Naive thymus-derived CD4-positive, alpha-beta T cell (primary cell): ENCODE measurements at regions not wholly inside any gene's neighbourhood (a gene's known extent, or its start where the extent isn't known, plus 50 kb on each side); places are given as distances from the start of the nearest gene placed in this dataset.

ENCODE experiments used
- ATAC-seq: fragments of 150-1000 bp; cut with Tn5 transposase; 2 replicates; pipeline ENCODE4 v1.10.0; 2021; ENCODE audit warnings: mild to moderate bottlenecking, moderate library complexity
- CTCF ChIA-PET: fragments of 350-600 bp; sonication (Branson Sonifier 250); formaldehyde crosslinking; loops from one replicate; lab custom pipeline; 2021; ENCODE audit warnings: antibody characterized with exemption; lab: Charles Lee
- POLR2A ChIA-PET: fragments of 350-600 bp; sonication (Branson Sonifier 250); formaldehyde crosslinking; loops from one replicate; lab custom pipeline; 2021; ENCODE audit warnings: antibody characterized with exemption, inconsistent platforms; lab: Charles Lee
- DNase-seq, 9 donors: peaks; one replicate each; pipeline versions ENCODE4 v3.0.0 to v3.0.0-alpha.2; 2020 to 2022; ENCODE audit warnings: mixed read lengths in 1 of 9
- H3K27ac ChIP-seq: one replicate; pipeline ENCODE4 v1.7.0; 2013; ENCODE audit warnings: mild to moderate bottlenecking, low read depth, low read length, moderate library complexity
- H3K27me3 ChIP-seq, 2 donors: one replicate each; pipeline ENCODE4 v1.7.0; 2013; ENCODE audit warnings: low read length in 2 of 2, mild to moderate bottlenecking in 2 of 2, moderate library complexity in 2 of 2; ENCODE audit not compliant: control insufficient read depth in 2 of 2, insufficient read depth in 2 of 2
- H3K36me3 ChIP-seq, 3 experiments: 1 replicate in 2 of 3; 2 replicates in 1 of 3; pipeline ENCODE4 v1.7.0; 2013; ENCODE audit warnings: low read length in 3 of 3, mild to moderate bottlenecking in 3 of 3, moderate library complexity in 1 of 3; ENCODE audit not compliant: insufficient read depth in 3 of 3, control insufficient read depth in 2 of 3
- H3K4me1 ChIP-seq, 2 donors: one replicate each; pipeline ENCODE4 v1.7.0; 2013; ENCODE audit warnings: low read length in 2 of 2, mild to moderate bottlenecking in 2 of 2, moderate library complexity in 1 of 2; ENCODE audit not compliant: control insufficient read depth in 2 of 2, insufficient read depth in 2 of 2
- H3K4me3 ChIP-seq: 2 replicates; pipeline ENCODE4 v1.7.0; 2013; ENCODE audit warnings: mild to moderate bottlenecking, low read length
- H3K9me3 ChIP-seq, 3 experiments: 1 replicate in 2 of 3; 2 replicates in 1 of 3; pipeline ENCODE4 v1.7.0; 2013; ENCODE audit warnings: low read length in 3 of 3; ENCODE audit not compliant: control insufficient read depth in 2 of 3
- H3K27ac Mint-ChIP-seq, 9 donors: one replicate each; pipeline ENCODE4 v1.8.0; 2020 to 2022; ENCODE audit warnings: mixed read lengths in 9 of 9, mild to moderate bottlenecking in 8 of 9, moderate library complexity in 5 of 9, inconsistent platforms in 2 of 9
- H3K27me3 Mint-ChIP-seq, 5 donors: one replicate each; pipeline ENCODE4 v1.8.0; 2021 to 2022; ENCODE audit warnings: mixed read lengths in 5 of 5, mild to moderate bottlenecking in 1 of 5
- H3K36me3 Mint-ChIP-seq, 5 donors: one replicate each; pipeline ENCODE4 v1.8.0; 2020 to 2022; ENCODE audit warnings: mixed read lengths in 5 of 5, mild to moderate bottlenecking in 3 of 5, inconsistent platforms in 1 of 5
- H3K4me1 Mint-ChIP-seq, 7 donors: one replicate each; pipeline ENCODE4 v1.8.0; 2020 to 2022; ENCODE audit warnings: mixed read lengths in 7 of 7, mild to moderate bottlenecking in 3 of 7, inconsistent platforms in 1 of 7
- H3K4me3 Mint-ChIP-seq, 10 donors: one replicate each; pipeline ENCODE4 v1.8.0; 2020 to 2022; ENCODE audit warnings: mild to moderate bottlenecking in 10 of 10, mixed read lengths in 10 of 10, moderate library complexity in 6 of 10, inconsistent platforms in 2 of 10
- H3K9me3 Mint-ChIP-seq, 11 donors: one replicate each; pipeline ENCODE4 v1.8.0; 2020 to 2022; ENCODE audit warnings: mixed read lengths in 11 of 11, mild to moderate bottlenecking in 4 of 11, inconsistent platforms in 1 of 11, moderate library complexity in 1 of 11
- intact Hi-C, 2 donors: fragments of 100-400 bp; cut with micrococcal nuclease; formaldehyde crosslinking; loops; one replicate each; pipeline ENCODE4 v1.15.1; 2023

DNA sequence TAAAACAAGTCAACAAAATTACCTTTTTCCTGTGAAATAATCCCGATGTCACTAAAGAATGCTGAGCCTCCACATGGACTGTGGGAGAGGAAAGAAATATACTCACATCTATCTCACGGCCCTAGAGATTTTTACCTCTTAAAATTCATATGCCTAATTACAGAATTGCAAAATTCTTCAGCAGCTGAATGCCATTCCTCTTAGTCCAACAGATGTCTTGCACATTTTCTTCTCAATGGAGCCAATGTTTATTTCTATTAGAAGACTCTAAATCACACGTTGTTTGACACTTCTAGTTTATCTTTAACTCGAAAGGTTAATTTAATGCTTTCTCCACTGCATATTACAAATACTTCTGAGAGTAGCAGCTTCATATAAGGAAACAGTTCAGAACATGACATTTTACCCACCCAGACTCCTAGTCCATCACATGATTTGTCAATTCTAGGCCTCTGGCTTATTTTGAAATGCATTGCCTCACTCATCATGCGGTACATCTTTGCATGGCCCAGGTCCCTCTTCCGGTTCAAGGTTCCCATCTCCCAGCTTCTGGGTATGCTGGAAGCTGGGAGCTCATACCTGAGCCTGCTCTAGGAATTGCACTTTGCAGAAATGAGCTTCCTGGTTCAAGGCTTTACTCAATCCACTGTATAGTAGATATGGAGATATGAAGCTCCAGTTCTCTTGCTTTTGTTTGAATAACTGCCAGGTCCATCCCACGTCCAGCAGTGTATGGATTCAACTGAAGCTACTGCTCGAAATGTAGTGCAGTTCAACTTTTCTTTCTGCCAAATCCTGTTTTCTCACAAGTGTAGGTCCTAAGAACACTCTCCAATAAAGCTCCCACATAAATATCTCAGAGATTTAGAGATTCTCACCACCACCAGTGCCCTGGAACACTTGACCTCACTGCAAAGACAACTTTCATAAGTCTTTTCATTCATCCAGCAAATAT is 306.2 kb downstream of the GPR37 start:
- no peaks in the 10 kb centered on the region for H3K36me3 Mint-ChIP-seq
- CTCF ChIA-PET: no interaction called here
- no peaks in the 10 kb centered on the region for H3K4me1 ChIP-seq
- DNase-seq: no peak
- no peak overlapping the region for H3K27ac Mint-ChIP-seq
- ATAC-seq: no peak
- H3K36me3 ChIP-seq: no peaks in the 10 kb centered on the region
- peaks cover 0 to 1% (median 0%) of the 10 kb centered on the region in 11 donors for H3K9me3 Mint-ChIP-seq
- intact Hi-C loops: no loop called here
- H3K27me3 ChIP-seq: no peaks in the 10 kb centered on the region
- H3K9me3 ChIP-seq: no peaks in the 10 kb centered on the region
- H3K27ac ChIP-seq: no peak overlapping the region
- H3K4me1 Mint-ChIP-seq: no peaks in the 10 kb centered on the region
- H3K27me3 Mint-ChIP-seq: no peaks in the 10 kb centered on the region
- no peak overlapping the region for H3K4me3 Mint-ChIP-seq
- POLR2A ChIA-PET: no interaction called here
- no peak overlapping the region for H3K4me3 ChIP-seq

DNA sequence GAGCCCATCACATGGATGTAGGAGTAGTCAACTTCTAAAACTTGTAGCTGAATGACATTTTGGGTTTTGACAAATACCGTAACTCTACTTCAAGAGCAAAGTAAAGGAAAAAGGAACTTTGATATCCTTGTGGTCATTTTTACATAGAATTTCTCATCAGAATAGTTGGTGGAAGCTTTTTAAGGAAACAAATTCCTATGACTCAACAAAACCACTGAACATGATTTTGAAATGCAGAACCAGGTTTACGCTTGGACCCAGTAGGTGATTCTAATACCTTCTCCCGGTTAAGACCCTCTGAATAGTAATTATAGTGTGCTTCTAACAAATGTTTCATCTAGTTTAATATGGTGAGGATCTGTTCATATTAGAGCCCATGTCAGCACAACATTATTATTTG is 307.8 kb downstream of the GPR37 start:
- H3K9me3 ChIP-seq: no peaks in the 10 kb centered on the region
- Mint-ChIP-seq H3K9me3 (peaks cover 0 to 1% (median 0%) of the 10 kb centered on the region in 11 donors), H3K4me3 (no peak overlapping the region), H3K4me1 (no peaks in the 10 kb centered on the region), H3K27me3 (no peaks in the 10 kb centered on the region), H3K36me3 (no peaks in the 10 kb centered on the region), H3K27ac (no peak overlapping the region)
- intact Hi-C loops: no loop called here
- CTCF ChIA-PET: no interaction called here
- no peaks in the 10 kb centered on the region for H3K36me3 ChIP-seq
- POLR2A ChIA-PET: no interaction called here
- H3K4me1 ChIP-seq: no peaks in the 10 kb centered on the region
- no peaks in the 10 kb centered on the region for H3K27me3 ChIP-seq
- no peak overlapping the region for H3K27ac ChIP-seq
- no peak for ATAC-seq
- H3K4me3 ChIP-seq: no peak overlapping the region
- no peak for DNase-seq

DNA sequence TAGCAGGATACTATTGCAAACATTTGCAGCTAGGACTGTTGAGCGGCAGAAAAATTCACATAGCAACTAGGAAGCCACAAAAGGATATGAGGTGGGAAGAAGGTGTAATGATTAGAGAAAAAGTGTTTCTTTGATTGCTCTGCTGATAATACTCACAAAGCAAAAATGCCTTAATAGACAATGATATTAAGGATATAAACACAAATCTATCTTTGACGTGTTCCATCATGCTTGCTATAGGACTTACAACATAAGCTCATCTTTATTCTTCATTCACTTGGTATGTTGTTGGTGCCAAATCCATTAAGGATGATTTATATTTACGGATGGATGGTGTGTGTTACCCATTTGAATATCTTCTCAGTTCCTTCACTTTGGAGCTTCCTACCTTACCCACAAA is 309.3 kb downstream of the GPR37 start:
- Histone ChIP-seq H3K4me3 (no peak overlapping the region), H3K36me3 (no peaks in the 10 kb centered on the region), H3K27ac (no peak overlapping the region), H3K9me3 (no peaks in the 10 kb centered on the region), H3K4me1 (no peaks in the 10 kb centered on the region), H3K27me3 (no peaks in the 10 kb centered on the region)
- H3K9me3 Mint-ChIP-seq: peaks cover 0 to 1% (median 0%) of the 10 kb centered on the region in 11 donors
- POLR2A ChIA-PET: no interaction called here
- H3K4me3 Mint-ChIP-seq: no peak overlapping the region
- no peaks in the 10 kb centered on the region for H3K36me3 Mint-ChIP-seq
- DNase-seq (no peak), ATAC-seq (no peak)
- H3K27me3 Mint-ChIP-seq: no peaks in the 10 kb centered on the region
- intact Hi-C loops: no loop called here
- CTCF ChIA-PET: no interaction called here
- no peak overlapping the region for H3K27ac Mint-ChIP-seq
- no peaks in the 10 kb centered on the region for H3K4me1 Mint-ChIP-seq

DNA sequence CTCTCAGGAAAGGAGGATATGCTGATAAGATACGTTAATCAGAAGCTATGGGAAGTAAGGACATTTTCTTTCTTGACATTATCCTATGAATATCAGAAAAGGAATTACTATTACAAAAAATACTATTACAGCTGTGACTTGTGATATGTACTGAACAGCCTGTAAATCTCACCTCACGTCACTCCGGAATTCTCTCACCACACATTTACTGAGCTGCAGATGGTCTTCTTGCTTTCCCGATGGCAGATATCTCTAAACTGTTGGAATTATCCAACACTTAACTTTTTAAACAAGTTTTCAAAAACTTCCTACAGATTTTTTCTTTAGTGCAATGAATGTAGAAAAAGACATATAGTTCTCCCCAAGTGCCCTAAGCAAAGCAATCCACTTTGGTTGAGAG is 313.4 kb downstream of the GPR37 start:
- no peaks in the 10 kb centered on the region for H3K36me3 Mint-ChIP-seq
- Histone ChIP-seq H3K4me1 (no peaks in the 10 kb centered on the region), H3K27ac (no peak overlapping the region), H3K36me3 (no peaks in the 10 kb centered on the region), H3K4me3 (no peak overlapping the region), H3K27me3 (no peaks in the 10 kb centered on the region), H3K9me3 (no peaks in the 10 kb centered on the region)
- ATAC-seq (no peak), DNase-seq (no peak)
- H3K27ac Mint-ChIP-seq: no peak overlapping the region
- ChIA-PET POLR2A (no interaction called here), CTCF (no interaction called here)
- H3K27me3 Mint-ChIP-seq: no peaks in the 10 kb centered on the region
- H3K4me3 Mint-ChIP-seq: no peak overlapping the region
- no peaks in the 10 kb centered on the region for H3K4me1 Mint-ChIP-seq
- intact Hi-C loops: no loop called here
- peaks cover 0 to 3% (median 0%) of the 10 kb centered on the region in 11 donors for H3K9me3 Mint-ChIP-seq

DNA sequence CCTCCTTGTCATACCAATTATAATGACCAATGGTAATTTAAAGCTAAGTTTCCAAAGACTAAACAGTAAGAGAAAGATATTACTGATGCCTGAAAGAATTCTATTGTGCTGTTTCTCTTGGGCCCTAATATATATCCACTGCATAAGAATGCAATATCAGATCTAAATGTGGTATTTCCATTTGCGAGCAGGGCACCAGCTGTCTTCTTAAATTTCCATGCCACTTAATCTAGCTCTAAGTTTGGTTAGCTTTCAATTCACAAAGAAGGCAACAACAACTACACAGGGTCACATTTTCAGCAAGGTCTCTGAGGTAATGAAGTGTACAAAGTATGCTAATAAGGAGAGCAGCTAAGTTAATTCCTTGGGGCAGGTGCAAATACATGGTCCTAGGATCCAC is 315.7 kb downstream of the GPR37 start:
- Mint-ChIP-seq H3K36me3 (no peaks in the 10 kb centered on the region), H3K4me1 (no peaks in the 10 kb centered on the region), H3K27ac (no peak overlapping the region), H3K4me3 (no peak overlapping the region), H3K9me3 (peaks cover 0 to 3% (median 0%) of the 10 kb centered on the region in 11 donors), H3K27me3 (no peaks in the 10 kb centered on the region)
- H3K9me3 ChIP-seq: no peaks in the 10 kb centered on the region
- H3K27me3 ChIP-seq: no peaks in the 10 kb centered on the region
- no peak for DNase-seq
- ChIA-PET POLR2A (no interaction called here), CTCF (no interaction called here)
- H3K27ac ChIP-seq: no peak overlapping the region
- intact Hi-C loops: no loop called here
- no peak overlapping the region for H3K4me3 ChIP-seq
- ATAC-seq: no peak
- no peaks in the 10 kb centered on the region for H3K4me1 ChIP-seq
- no peaks in the 10 kb centered on the region for H3K36me3 ChIP-seq

DNA sequence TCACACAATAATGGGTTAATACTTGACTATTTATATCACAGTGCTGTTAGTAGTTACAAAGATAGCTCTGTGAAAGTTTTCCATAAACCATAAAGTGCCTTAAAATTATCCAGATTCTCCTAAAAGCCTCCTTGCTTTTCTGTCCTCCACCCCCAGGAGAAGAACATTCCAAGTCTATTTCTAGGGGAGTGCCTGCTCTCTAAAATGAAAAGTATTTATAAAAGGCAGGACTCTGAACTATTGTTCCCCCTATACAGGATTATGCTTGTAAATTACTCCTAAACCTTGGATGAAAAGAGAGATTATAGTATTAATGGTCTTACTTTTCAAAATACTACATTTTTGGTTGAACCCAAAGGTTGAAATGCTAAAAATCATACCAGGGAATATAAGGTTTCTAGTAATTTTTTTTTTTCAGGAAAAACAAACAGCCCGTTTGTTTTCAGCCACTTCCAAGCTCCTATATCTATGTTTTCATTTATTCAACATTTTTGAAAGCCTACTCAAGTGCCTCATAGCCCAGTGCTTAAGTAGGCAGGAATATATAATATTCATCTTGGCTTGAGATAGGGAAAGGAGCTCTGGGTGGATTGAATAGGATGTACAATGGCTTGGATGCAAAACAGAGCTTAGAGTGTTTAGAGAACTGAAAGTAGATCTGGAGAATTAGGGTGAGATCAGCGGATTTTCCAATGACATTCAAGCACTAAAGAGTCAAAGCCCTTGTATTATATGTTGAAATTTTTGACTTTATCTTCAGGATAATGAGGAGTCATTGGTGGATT is 320.7 kb downstream of the GPR37 start:
- CTCF ChIA-PET: no interaction called here
- H3K27me3 Mint-ChIP-seq: no peaks in the 10 kb centered on the region
- H3K4me1 Mint-ChIP-seq: no peaks in the 10 kb centered on the region
- Histone ChIP-seq H3K36me3 (no peaks in the 10 kb centered on the region), H3K27ac (no peak overlapping the region), H3K9me3 (no peaks in the 10 kb centered on the region), H3K4me3 (no peak overlapping the region), H3K4me1 (no peaks in the 10 kb centered on the region), H3K27me3 (no peaks in the 10 kb centered on the region)
- POLR2A ChIA-PET: no interaction called here
- H3K27ac Mint-ChIP-seq: no peak overlapping the region
- no peaks in the 10 kb centered on the region for H3K36me3 Mint-ChIP-seq
- no peak overlapping the region for H3K4me3 Mint-ChIP-seq
- DNase-seq: no peak
- intact Hi-C loops: no loop called here
- ATAC-seq: no peak
- H3K9me3 Mint-ChIP-seq: peaks cover 0 to 3% (median 0%) of the 10 kb centered on the region in 11 donors
